Breast epithelium (tissue), 3 donors: ENCODE measurements at regions not wholly inside any gene's neighbourhood (a gene's known extent, or its start where the extent isn't known, plus 50 kb on each side); places are given as distances from the start of the nearest gene placed in this dataset.

Experiments
- CTCF ChIP-seq, 3 donors: fragments of 450-650 bp; IDR thresholded peaks; one replicate each; pipeline ENCODE4 v1.5.1; 2016 to 2017; ENCODE audit warnings: antibody characterized with exemption in 3 of 3, mild to moderate bottlenecking in 3 of 3, moderate library complexity in 3 of 3
- POLR2A ChIP-seq: fragments of 450-650 bp; IDR thresholded peaks from one replicate; pipeline ENCODE4 v1.6.1; 2016; ENCODE audit warnings: antibody characterized with exemption, mild to moderate bottlenecking, moderate library complexity

- TF ChIP-seq CTCF (IDR thresholded peaks at IDR 0.05) (no peak), POLR2A (no peak)
Measured at GRCh38 chr4:112861691-112862674, 187.5 kb upstream of the ANK2 start.
